CD1c-positive myeloid dendritic cell (primary cell): ENCODE measurements at regions not wholly inside any gene's neighbourhood (a gene's known extent, or its start where the extent isn't known, plus 50 kb on each side); places are given as distances from the start of the nearest gene placed in this dataset.
"Not testable (repeated sequence)": the region's sequence is repeated elsewhere in the genome, so short reads cannot be mapped to it uniquely, and the experiment has no call there.

Experiments
- DNase-seq: peaks from one replicate; pipeline ENCODE4 v3.0.0-alpha.2; 2016; ENCODE audit errors: extremely low spot score

- DNase-seq: not testable (repeated sequence)
Measured at GRCh38 chr6:142016666-142017065, 116.1 kb upstream of the GJE1 start.

GRCh38 chr6:142015463-142015862 lies 117.3 kb upstream of the GJE1 start:
- DNase-seq: not testable (repeated sequence)

GRCh38 chr6:142015011-142015410 lies 117.7 kb upstream of the GJE1 start:
- no peak for DNase-seq

- no peak for DNase-seq
Measured at GRCh38 chr6:142014515-142014914, 118.2 kb upstream of the GJE1 start.

GRCh38 chr6:142013875-142014495 lies 118.7 kb upstream of the GJE1 start:
- no peak for DNase-seq

GRCh38 chr6:142013287-142013686 lies 119.4 kb upstream of the GJE1 start:
- DNase-seq: no peak

- no peak for DNase-seq
Measured at GRCh38 chr6:142011775-142012174, 121.0 kb upstream of the GJE1 start.

- DNase-seq: no peak
Measured at GRCh38 chr6:142011156-142011555, 121.6 kb upstream of the GJE1 start.

- no peak for DNase-seq
Measured at GRCh38 chr6:142009647-142010046, 123.1 kb upstream of the GJE1 start.

- DNase-seq: no peak
Measured at GRCh38 chr6:142008781-142009180, 123.9 kb upstream of the GJE1 start.

- no peak for DNase-seq
Measured at GRCh38 chr6:142008016-142008735, 124.5 kb upstream of the GJE1 start.

- DNase-seq: no peak
Measured at GRCh38 chr6:142005021-142005420, 127.7 kb upstream of the GJE1 start.

- no peak for DNase-seq
Measured at GRCh38 chr6:142002825-142003405, 129.8 kb upstream of the GJE1 start.

- no peak for DNase-seq
Measured at GRCh38 chr6:141996823-141997222, 135.9 kb upstream of the GJE1 start.

- DNase-seq: no peak
Measured at GRCh38 chr6:141992109-141992508, 140.6 kb upstream of the GJE1 start.

GRCh38 chr6:141990840-141991239 lies 141.9 kb upstream of the GJE1 start:
- no peak for DNase-seq

- no peak for DNase-seq
Measured at GRCh38 chr6:141989706-141989959, 143.1 kb upstream of the GJE1 start.

- DNase-seq: peak; percentile 29
Measured at GRCh38 chr6:141988954-141989705, 143.6 kb upstream of the GJE1 start.

GRCh38 chr6:141988327-141988726 lies 144.4 kb upstream of the GJE1 start:
- no peak for DNase-seq

GRCh38 chr6:141986457-141986856 lies 146.3 kb upstream of the GJE1 start:
- no peak for DNase-seq

- DNase-seq: no peak
Measured at GRCh38 chr6:141981190-141981589, 151.5 kb upstream of the GJE1 start.

GRCh38 chr6:141977782-141978181 lies 154.9 kb upstream of the GJE1 start:
- no peak for DNase-seq

- no peak for DNase-seq
Measured at GRCh38 chr6:141976994-141977393, 155.7 kb upstream of the GJE1 start.
